Gastroesophageal sphincter (tissue), 4 donors: ENCODE measurements at regions not wholly inside any gene's neighbourhood (a gene's known extent, or its start where the extent isn't known, plus 50 kb on each side); places are given as distances from the start of the nearest gene placed in this dataset.

Experiments
- ATAC-seq: fragments of 150-250 bp; one replicate; pipeline ENCODE4 v1.9.1; 2016; ENCODE audit warnings: mild to moderate bottlenecking, moderate library complexity
- H3K27ac ChIP-seq, 4 donors: fragments of 200-600 bp; sonication (generic) in 3 of 4; 1 replicate in 3 of 4; 2 replicates in 1 of 4; pipeline ENCODE4 v1.5.1; 2016 to 2019
- H3K27me3 ChIP-seq: fragments of 200-600 bp; sonication (generic); one replicate; pipeline ENCODE4 v1.5.1; 2019
- H3K36me3 ChIP-seq, 2 donors: fragments of 200-600 bp; sonication (generic); one replicate each; pipeline ENCODE4 v1.5.1; 2019; ENCODE audit warnings: control low read depth in 1 of 2
- H3K4me1 ChIP-seq, 3 donors: fragments of 200-600 bp; sonication (generic); 1 replicate in 2 of 3; 2 replicates in 1 of 3; pipeline ENCODE4 v1.5.1; 2016 to 2019; ENCODE audit warnings: control low read depth in 2 of 3
- H3K4me3 ChIP-seq, 2 donors: fragments of 200-600 bp; sonication (generic); one replicate each; pipeline ENCODE4 v1.5.1; 2019; ENCODE audit warnings: mild to moderate bottlenecking in 1 of 2, moderate library complexity in 1 of 2
- H3K9me3 ChIP-seq, 3 donors: fragments of 200-600 bp; sonication (generic); one replicate each; pipeline ENCODE4 v1.5.1; 2017 to 2019; ENCODE audit warnings: control low read depth in 2 of 3
- CTCF ChIP-seq, 4 experiments: fragments of 200-600 bp in 2 of 4; fragments of 450-650 bp in 2 of 4; sonication (generic) in 1 of 4; IDR thresholded peaks; one replicate each; pipeline ENCODE4 v1.5.1; 2017 to 2019; ENCODE audit warnings: antibody characterized with exemption in 4 of 4, mild to moderate bottlenecking in 2 of 4, moderate library complexity in 2 of 4
- EP300 ChIP-seq: sonication (generic); formaldehyde crosslinking; IDR thresholded peaks from one replicate; pipeline ENCODE4 v1.6.1; 2017; ENCODE audit warnings: antibody characterized with exemption, mild to moderate bottlenecking
- POLR2A ChIP-seq, 2 donors: fragments of 450-650 bp; IDR thresholded peaks; one replicate each; pipeline ENCODE4 v1.6.1; 2017; ENCODE audit warnings: antibody characterized with exemption in 2 of 2, mild to moderate bottlenecking in 2 of 2, moderate library complexity in 1 of 2
- POLR2AphosphoS5 ChIP-seq: sonication (generic); formaldehyde crosslinking; IDR thresholded peaks from one replicate; pipeline ENCODE4 v1.6.1; 2017; ENCODE audit warnings: antibody characterized with exemption
- WGBS, 2 donors: methylation state at CpG; one replicate each; pipeline ENCODE4 v1.1.5; 2018; ENCODE audit warnings: low coverage in 1 of 2; 5-methylcytosine and 5-hydroxymethylcytosine counted together

GRCh38 chr4:136680761-136681160, 851.5 kb downstream of the PCDH18 start:
- H3K9me3 ChIP-seq, result no peaks in the 10 kb centered on the region
- no peaks in the 10 kb centered on the region for H3K36me3 ChIP-seq
- no peak overlapping the region for H3K27ac ChIP-seq
- TF ChIP-seq POLR2A (IDR thresholded peaks at IDR 0.05), result no peak
- no peak for TF ChIP-seq CTCF (IDR thresholded peaks at IDR 0.05)
- TF ChIP-seq POLR2AphosphoS5, result no peak
- TF ChIP-seq EP300, result no peak
- H3K4me3 ChIP-seq, result no peak overlapping the region
- H3K27me3 ChIP-seq, result no peaks in the 10 kb centered on the region
- no peak for ATAC-seq
- WGBS, 2 donors, result 48 to 59% methylated on average over 1 of the region's 1 CpG
- H3K4me1 ChIP-seq, result peaks cover 0 to 6% (median 0%) of the 10 kb centered on the region in 3 donors

GRCh38 chr4:136680271-136680670, 852.0 kb downstream of the PCDH18 start:
- Histone ChIP-seq H3K4me3 (no peak overlapping the region), H3K9me3 (no peaks in the 10 kb centered on the region), H3K27me3 (no peaks in the 10 kb centered on the region), H3K36me3 (no peaks in the 10 kb centered on the region), H3K27ac (no peak overlapping the region), H3K4me1 (peaks cover 0 to 6% (median 0%) of the 10 kb centered on the region in 3 donors)
- no peak for ATAC-seq
- 88% methylated on average over 1 of the region's 1 CpG; no CpG with 5 or more reads in 1 of the 2 donors for WGBS, 2 donors
- TF ChIP-seq POLR2A (IDR thresholded peaks at IDR 0.05), result no peak
- TF ChIP-seq POLR2AphosphoS5, result no peak

GRCh38 chr4:136670265-136670664, 862.0 kb downstream of the PCDH18 start:
- Histone ChIP-seq H3K4me3 (no peak overlapping the region), H3K4me1 (no peaks in the 10 kb centered on the region), H3K36me3 (no peaks in the 10 kb centered on the region), H3K27me3 (no peaks in the 10 kb centered on the region), H3K27ac (no peak overlapping the region), H3K9me3 (no peaks in the 10 kb centered on the region)
- ATAC-seq, result no peak
- 79 to 88% methylated on average over 2 of the region's 2 CpGs for WGBS, 2 donors
- TF ChIP-seq POLR2A (IDR thresholded peaks at IDR 0.05) (no peak), CTCF (IDR thresholded peaks at IDR 0.05) (no peak), POLR2AphosphoS5 (no peak), EP300 (no peak)

- Histone ChIP-seq H3K36me3 (no peaks in the 10 kb centered on the region), H3K27me3 (no peaks in the 10 kb centered on the region), H3K4me3 (no peak overlapping the region), H3K27ac (no peak overlapping the region), H3K9me3 (peaks cover 0 to 23% (median 0%) of the 10 kb centered on the region in 3 donors), H3K4me1 (no peaks in the 10 kb centered on the region)
- ATAC-seq, result no peak
- 45 to 50% methylated on average over 1 of the region's 1 CpG for WGBS, 2 donors
- TF ChIP-seq POLR2A (IDR thresholded peaks at IDR 0.05) (no peak), EP300 (no peak), CTCF (IDR thresholded peaks at IDR 0.05) (no peak), POLR2AphosphoS5 (no peak)
These were observed 867.3 kb downstream of the PCDH18 start for GRCh38 chr4:136664988-136665387.

- Histone ChIP-seq H3K9me3 (peaks cover 0 to 23% (median 0%) of the 10 kb centered on the region in 3 donors), H3K27me3 (no peaks in the 10 kb centered on the region), H3K36me3 (no peaks in the 10 kb centered on the region), H3K4me1 (no peaks in the 10 kb centered on the region), H3K4me3 (no peak overlapping the region), H3K27ac (no peak overlapping the region)
- no peak for ATAC-seq
- no peak for TF ChIP-seq POLR2A (IDR thresholded peaks at IDR 0.05)
- TF ChIP-seq POLR2AphosphoS5, result no peak
- no peak for TF ChIP-seq CTCF (IDR thresholded peaks at IDR 0.05)
- TF ChIP-seq EP300, result no peak
- 69 to 88% methylated on average over 1 of the region's 1 CpG for WGBS, 2 donors
These were observed 869.8 kb downstream of the PCDH18 start for GRCh38 chr4:136662539-136662938.
